GM18517 (cell line): ENCODE measurements at regions not wholly inside any gene's neighbourhood (a gene's known extent, or its start where the extent isn't known, plus 50 kb on each side); places are given as distances from the start of the nearest gene placed in this dataset.
"Not testable (repeated sequence)": the region's sequence is repeated elsewhere in the genome, so short reads cannot be mapped to it uniquely, and the experiment has no call there.

Experiments used
- ATAC-seq: cut with Tn5 transposase; IDR thresholded peaks from one replicate; pipeline ENCODE4 v1.9.1; 2021; ENCODE audit warnings: mild to moderate bottlenecking, moderate library complexity; ENCODE audit not compliant: unreplicated experiment

DNA sequence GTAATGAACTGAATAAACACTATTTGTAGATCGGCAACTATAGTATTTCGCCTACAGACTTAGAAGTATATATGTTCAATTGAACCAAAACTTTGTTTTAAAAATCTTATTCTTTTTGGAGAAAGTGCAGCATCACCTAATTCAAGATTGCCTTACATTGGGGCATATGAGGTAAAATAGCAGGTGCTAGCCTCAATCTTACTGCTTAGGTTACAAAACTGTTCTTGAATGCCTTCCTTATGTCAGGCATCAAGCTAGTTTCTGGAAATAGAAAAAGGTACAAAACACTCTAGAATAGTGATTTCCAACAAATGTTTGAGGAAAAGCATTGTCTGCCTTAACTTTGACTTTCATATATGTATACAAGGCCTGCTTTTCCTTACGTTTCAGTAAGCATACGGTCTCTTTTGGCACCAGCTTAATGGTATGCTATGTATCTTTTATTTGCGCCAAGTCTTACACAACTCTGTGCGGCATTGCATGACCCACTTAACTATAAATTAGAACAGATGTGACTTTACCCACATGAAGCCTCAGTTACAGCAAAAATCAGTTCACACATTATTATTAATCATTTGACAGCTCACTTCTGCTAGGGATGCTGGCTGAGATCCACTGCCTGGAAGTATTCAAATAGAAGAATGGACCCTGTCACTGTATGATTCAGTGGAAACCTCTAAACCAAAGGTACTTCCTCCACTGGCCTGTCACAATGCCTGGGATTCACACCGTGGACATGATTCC, 174.1 kb downstream of the PRELID2 start:
- no peak for ATAC-seq

DNA sequence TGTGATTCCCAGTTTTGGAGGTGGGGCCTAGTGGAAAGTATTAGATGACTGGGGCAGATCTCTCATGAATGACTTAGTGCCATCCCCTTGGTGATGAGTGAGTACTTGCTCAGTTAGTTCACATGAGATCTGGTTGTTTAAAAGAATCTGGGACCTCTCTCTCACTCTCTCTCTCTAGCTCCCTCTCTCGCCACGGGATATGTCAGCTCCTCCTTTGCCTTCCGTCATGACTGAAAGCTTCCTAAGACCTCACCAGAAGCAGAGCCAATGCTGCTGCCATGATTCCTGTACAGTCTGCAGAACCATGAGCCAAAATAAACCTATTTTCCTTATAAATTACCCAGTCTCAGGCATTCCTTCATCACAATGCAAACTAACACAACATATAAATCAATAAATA, 176.7 kb downstream of the PRELID2 start:
- ATAC-seq = no peak

DNA sequence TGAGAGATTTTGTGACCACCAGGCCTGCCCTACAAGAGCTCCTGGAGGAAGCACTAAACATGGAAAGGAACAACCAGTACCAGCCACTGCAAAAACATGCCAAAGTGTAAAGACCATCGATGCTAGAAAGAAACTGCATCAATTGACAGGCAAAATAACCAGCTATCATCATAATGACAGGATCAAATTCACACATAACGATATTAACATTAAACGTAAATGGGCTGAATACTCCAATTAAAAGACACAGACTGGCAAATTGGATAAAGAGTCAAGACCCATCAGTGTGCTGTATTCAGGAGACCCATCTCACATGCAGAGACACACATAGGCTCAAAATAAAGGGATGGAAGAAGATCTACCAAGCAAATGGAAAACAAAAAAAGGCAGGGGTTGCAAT, 182.4 kb downstream of the PRELID2 start:
- ATAC-seq = not testable (repeated sequence)

DNA sequence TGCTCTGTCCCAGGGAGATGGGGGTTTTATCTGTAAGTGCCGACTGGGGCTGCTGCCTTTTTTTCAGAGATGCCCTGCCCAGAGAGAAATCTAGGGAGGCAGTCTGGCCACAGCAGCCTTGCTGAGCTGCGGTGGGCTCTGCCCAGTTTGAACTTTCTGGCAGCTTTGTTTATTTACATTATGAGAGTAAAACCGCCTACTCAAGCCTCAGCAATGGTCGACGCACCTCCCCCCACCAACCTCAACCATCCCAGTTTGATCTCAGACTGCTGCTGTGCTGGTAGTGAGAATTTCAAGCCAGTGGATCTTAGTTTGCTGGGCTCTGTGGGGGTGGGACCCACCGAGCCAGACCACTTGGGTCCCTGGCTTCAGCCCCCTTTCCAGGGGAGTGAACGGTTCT, 188.0 kb downstream of the PRELID2 start:
- not testable (repeated sequence) for ATAC-seq

DNA sequence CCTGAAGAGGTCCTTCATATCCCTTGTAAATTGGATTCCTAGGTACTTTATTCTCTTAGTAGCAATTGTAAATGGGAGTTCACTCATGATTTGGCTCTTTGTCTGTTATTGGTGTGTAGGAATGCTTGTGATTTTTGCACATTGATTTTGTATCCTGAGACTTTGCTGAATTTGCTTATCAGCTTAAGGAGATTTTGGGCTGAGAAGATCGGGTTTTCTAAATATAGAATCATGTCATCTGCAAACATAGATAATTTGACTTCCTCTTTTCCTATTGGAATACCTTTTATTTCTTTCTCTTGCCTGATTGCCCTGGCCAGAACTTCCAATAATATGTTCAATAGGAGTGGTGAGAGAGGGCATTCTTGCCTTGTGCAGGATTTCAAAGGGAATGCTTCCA, 191.9 kb downstream of the PRELID2 start:
- not testable (repeated sequence) for ATAC-seq

GRCh38 chr5:145637396-145637795, 197.7 kb downstream of the PRELID2 start:
- ATAC-seq = no peak

- no peak for ATAC-seq
These were observed 198.8 kb downstream of the PRELID2 start for GRCh38 chr5:145636371-145636770.

DNA sequence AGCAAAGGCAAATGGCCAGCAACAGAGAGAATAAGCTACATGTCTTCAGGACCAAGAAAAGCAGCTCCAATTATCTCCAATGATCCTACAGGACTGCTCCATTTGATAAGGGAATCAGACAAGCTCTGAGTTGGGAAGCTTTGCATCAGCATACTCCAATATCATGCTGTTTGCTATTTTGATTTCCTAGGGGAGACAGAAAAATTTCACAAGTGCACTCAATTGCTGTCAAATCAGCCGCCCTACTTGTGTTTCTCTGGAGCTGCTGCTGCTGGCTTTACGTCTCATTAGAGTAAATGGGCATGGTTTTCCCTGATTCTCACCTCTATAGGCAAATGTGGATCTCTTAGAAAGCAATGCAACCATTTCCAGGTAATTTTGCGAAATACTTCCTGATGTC, 201.7 kb downstream of the PRELID2 start:
- ATAC-seq = no peak

- ATAC-seq = no peak
These were observed 202.4 kb downstream of the PRELID2 start for GRCh38 chr5:145632701-145633100.

GRCh38 chr5:145629047-145629446, 206.1 kb downstream of the PRELID2 start:
- no peak for ATAC-seq

DNA sequence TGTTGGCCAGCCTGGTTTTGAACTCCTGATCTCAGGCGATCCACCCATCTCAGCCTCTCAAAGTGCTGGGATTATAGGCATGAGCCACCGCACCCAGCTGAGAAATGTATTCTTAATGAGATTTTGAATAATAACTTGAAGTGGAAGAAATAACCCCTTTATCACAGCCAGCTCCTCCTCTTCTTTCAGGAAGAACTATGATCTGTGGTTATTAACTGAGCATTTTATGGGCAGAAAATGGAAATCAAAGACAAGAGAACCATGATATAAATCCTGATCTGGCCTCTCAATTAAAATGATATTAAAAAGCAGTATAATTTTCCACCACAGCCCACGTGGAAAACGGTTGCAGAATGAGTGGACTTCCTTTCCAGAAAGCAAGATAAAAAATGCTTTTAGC, 206.6 kb downstream of the PRELID2 start:
- no peak for ATAC-seq

GRCh38 chr5:145619806-145620310, 215.3 kb downstream of the PRELID2 start:
- ATAC-seq = no peak

GRCh38 chr5:145616739-145617138, 218.4 kb downstream of the PRELID2 start:
- not testable (repeated sequence) for ATAC-seq

- ATAC-seq = no peak
These were observed 236.2 kb downstream of the PRELID2 start for GRCh38 chr5:145598983-145599382.

GRCh38 chr5:145598184-145598583, 237.0 kb downstream of the PRELID2 start:
- no peak for ATAC-seq

- ATAC-seq = no peak
These were observed 243.6 kb downstream of the PRELID2 start for GRCh38 chr5:145591578-145591977.

DNA sequence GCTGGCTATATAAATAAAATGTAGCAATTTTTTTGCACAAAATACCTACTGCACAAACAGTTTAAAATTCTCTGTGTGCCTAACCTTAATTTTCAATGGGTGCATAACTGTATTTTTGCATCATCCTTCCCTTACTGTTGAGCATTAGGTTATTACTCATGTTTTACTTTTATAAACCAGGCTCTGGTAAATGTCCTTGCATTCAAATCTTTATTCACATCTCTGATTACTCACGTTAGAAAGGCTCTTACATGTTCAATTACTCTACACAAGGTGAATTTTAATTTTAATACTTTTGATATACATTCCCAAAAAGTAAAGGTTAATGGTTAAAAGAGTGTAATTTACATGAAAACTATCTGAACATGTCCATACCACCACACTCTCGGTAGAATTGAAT, 246.1 kb downstream of the PRELID2 start:
- no peak for ATAC-seq

GRCh38 chr5:145588558-145588957, 246.6 kb downstream of the PRELID2 start:
- no peak for ATAC-seq

GRCh38 chr5:145588113-145588512, 247.0 kb downstream of the PRELID2 start:
- no peak for ATAC-seq

DNA sequence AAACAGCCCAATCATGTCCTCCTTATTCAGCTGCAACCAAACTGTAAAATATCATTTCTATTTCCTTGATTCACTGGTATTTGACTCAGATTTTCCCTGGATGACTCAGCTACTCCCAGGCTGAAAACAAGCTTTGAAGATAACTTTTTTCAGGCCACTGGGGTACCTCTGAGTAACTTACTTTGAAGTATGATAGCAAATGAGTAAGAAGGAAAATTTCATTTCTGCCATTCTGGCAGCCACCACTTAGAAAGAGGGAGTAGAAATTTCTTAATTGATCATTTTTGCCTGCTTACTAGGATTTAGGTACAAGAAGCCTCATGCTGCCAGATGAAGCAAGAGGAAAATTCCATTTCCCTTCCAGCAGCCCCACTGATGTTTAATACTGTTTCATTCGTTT, 247.4 kb downstream of the PRELID2 start:
- ATAC-seq = no peak

- no peak for ATAC-seq
These were observed 247.9 kb downstream of the PRELID2 start for GRCh38 chr5:145587308-145587672.

GRCh38 chr5:145586661-145587307, 248.4 kb downstream of the PRELID2 start:
- ATAC-seq = no peak
